ENCODE measurements at regions not wholly inside any gene's neighbourhood (a gene's known extent, or its start where the extent isn't known, plus 50 kb on each side); places are given as distances from the start of the nearest gene placed in this dataset.

GRCh38 chr5:51838459-51838858 lies 455.2 kb downstream of the ISL1 start:
- H3K4me3 ChIP-seq (ENCODE audit: low read depth, low read length), result no peak overlapping the region
- peaks cover 8% of the 10 kb centered on the region for H3K9me3 ChIP-seq (ENCODE audit: control insufficient read depth, insufficient read depth, low read length)
- POLR2A ChIA-PET, result no interaction called here
- CTCF ChIA-PET, result no interaction called here
- no peaks in the 10 kb centered on the region for H3K27me3 ChIP-seq (ENCODE audit: control insufficient read depth, insufficient read depth, low read length)
- H3K27ac ChIP-seq (ENCODE audit: low read depth, low read length), result no peak overlapping the region
- TF ChIP-seq, protein P1, sequence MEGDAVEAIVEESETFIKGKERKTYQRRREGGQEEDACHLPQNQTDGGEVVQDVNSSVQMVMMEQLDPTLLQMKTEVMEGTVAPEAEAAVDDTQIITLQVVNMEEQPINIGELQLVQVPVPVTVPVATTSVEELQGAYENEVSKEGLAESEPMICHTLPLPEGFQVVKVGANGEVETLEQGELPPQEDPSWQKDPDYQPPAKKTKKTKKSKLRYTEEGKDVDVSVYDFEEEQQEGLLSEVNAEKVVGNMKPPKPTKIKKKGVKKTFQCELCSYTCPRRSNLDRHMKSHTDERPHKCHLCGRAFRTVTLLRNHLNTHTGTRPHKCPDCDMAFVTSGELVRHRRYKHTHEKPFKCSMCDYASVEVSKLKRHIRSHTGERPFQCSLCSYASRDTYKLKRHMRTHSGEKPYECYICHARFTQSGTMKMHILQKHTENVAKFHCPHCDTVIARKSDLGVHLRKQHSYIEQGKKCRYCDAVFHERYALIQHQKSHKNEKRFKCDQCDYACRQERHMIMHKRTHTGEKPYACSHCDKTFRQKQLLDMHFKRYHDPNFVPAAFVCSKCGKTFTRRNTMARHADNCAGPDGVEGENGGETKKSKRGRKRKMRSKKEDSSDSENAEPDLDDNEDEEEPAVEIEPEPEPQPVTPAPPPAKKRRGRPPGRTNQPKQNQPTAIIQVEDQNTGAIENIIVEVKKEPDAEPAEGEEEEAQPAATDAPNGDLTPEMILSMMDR (IDR thresholded peaks at IDR 0.05; ENCODE audit: low read depth, low read length), result no peak
- DNase-seq (ENCODE audit: low read depth, low spot score), result no peak

DNA sequence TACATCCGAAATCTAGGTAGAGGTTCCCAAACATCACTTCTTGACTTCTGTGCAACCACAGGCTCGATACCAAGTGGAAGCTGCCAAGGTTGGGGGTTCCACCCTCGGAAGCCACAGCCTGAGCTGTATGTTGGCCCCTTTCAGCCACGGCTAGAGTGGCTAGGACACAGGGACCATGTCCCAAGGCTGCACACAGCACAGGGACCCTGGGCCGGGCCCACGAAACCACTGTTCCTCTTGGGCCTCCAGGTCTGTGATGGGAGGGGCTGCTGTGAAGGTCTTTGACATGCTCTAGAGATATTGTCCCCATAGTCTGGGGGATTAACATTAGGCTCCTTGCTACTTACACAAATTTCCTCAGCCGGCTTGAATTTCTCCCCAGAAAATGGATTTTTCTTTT lies 460.6 kb downstream of the ISL1 start:
- no peak for DNase-seq (ENCODE audit: low read depth, low spot score)
- ChIA-PET POLR2A (no interaction called here), CTCF (no interaction called here)
- Histone ChIP-seq H3K9me3 (ENCODE audit: control insufficient read depth, insufficient read depth, low read length) (peaks cover 21% of the 10 kb centered on the region), H3K27me3 (ENCODE audit: control insufficient read depth, insufficient read depth, low read length) (no peaks in the 10 kb centered on the region), H3K4me3 (ENCODE audit: low read depth, low read length) (no peak overlapping the region), H3K27ac (ENCODE audit: low read depth, low read length) (no peak overlapping the region)
- TF ChIP-seq, protein P1 (IDR thresholded peaks at IDR 0.05; ENCODE audit: low read depth, low read length), result no peak

DNA sequence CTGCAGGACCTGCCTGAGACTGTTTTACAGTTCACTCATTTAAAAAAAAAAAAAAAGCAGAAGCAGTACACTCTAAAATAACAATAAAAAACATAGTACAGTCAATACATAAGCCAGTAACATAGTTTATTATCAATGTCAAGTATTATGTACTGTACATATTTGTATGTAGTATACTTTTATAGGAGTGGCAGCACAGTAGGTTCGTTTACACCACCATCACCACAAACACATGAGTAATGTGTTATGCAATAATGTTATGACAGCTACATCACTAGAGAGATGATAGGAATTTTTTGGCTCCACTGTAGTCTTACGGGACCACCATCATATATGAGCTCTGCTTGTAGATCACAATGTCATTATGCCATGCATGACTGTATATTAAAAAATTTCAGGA lies 462.8 kb downstream of the ISL1 start:
- POLR2A ChIA-PET, result no interaction called here
- Histone ChIP-seq H3K9me3 (ENCODE audit: control insufficient read depth, insufficient read depth, low read length) (peaks cover 21% of the 10 kb centered on the region), H3K4me3 (ENCODE audit: low read depth, low read length) (no peak overlapping the region), H3K27me3 (ENCODE audit: control insufficient read depth, insufficient read depth, low read length) (no peaks in the 10 kb centered on the region), H3K27ac (ENCODE audit: low read depth, low read length) (no peak overlapping the region)
- CTCF ChIA-PET, result no interaction called here
- no peak for DNase-seq (ENCODE audit: low read depth, low spot score)
- TF ChIP-seq, protein P1 (IDR thresholded peaks at IDR 0.05; ENCODE audit: low read depth, low read length), result no peak

DNA sequence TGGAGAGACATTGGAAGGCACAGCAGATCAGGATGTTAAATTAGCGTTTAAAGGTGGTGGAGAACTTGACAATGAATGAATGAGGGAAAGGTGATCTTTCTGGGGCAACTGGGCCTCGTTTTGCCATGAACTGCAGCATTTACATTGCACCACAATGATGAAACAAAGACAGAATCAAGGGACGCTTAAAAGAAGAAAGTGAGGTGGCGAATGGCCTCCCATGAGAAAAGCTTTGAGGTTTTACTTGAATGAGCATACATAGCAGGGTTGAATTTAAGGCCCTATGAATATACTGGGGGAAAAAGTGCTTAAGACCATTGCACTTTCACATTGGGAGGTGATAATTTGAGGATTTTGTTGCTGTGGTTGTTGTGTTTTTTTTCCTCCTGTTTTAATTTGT lies 476.4 kb downstream of the ISL1 start:
- ChIA-PET POLR2A (no interaction called here), CTCF (no interaction called here)
- no peak for DNase-seq (ENCODE audit: low read depth, low spot score)
- Histone ChIP-seq H3K27ac (ENCODE audit: low read depth, low read length) (no peak overlapping the region), H3K9me3 (ENCODE audit: control insufficient read depth, insufficient read depth, low read length) (no peaks in the 10 kb centered on the region), H3K27me3 (ENCODE audit: control insufficient read depth, insufficient read depth, low read length) (no peaks in the 10 kb centered on the region), H3K4me3 (ENCODE audit: low read depth, low read length) (no peak overlapping the region)
- TF ChIP-seq, protein P1 (IDR thresholded peaks at IDR 0.05; ENCODE audit: low read depth, low read length), result no peak

DNA sequence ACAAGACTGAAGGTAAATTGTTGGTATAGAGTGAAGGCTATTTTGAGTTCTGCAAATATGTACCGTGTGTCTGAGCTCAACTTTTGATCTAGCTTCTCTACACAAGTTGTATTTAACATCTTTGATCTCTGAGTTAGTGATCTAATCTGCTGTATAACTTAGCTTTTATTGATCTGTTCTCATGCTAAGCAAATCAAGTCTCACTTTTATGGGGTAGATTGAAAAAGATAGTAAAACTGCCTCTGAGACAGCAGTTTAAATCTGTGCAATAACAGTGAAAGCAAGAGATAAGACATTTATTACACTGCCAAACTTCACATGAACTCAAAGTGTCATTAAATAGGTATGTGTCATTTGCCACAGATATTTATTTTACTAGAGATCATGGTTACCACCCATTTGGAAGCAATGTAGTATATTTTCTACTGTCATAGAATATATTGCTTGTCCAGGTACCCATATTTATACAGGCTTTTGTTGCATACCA lies 477.3 kb downstream of the ISL1 start:
- no peak overlapping the region for H3K4me3 ChIP-seq (ENCODE audit: low read depth, low read length)
- H3K27ac ChIP-seq (ENCODE audit: low read depth, low read length), result no peak overlapping the region
- H3K27me3 ChIP-seq (ENCODE audit: control insufficient read depth, insufficient read depth, low read length), result no peaks in the 10 kb centered on the region
- ChIA-PET CTCF (no interaction called here), POLR2A (no interaction called here)
- no peak for DNase-seq (ENCODE audit: low read depth, low spot score)
- TF ChIP-seq, protein P1 (IDR thresholded peaks at IDR 0.05; ENCODE audit: low read depth, low read length), result no peak
- no peaks in the 10 kb centered on the region; the same call in 1 of the 2 replicates for H3K9me3 ChIP-seq (ENCODE audit: control insufficient read depth, insufficient read depth, low read length)
